Skin epidermis (tissue), 12 donors: ENCODE measurements at regions not wholly inside any gene's neighbourhood (a gene's known extent, or its start where the extent isn't known, plus 50 kb on each side); places are given as distances from the start of the nearest gene placed in this dataset.

Source experiments
- H3K27ac ChIP-seq, 21 experiments: fragments of 200-600 bp; sonication (generic) in 11 of 21; one replicate each; pipeline ENCODE4 v1.5.0; 2020; ENCODE audit warnings: mild to moderate bottlenecking in 3 of 21, inconsistent platforms in 2 of 21, moderate library complexity in 2 of 21
- H3K4me3 ChIP-seq, 7 experiments: fragments of 200-600 bp; sonication (generic) in 2 of 7; one replicate each; pipeline ENCODE4 v1.5.0; 2020; ENCODE audit warnings: inconsistent platforms in 2 of 7, mild to moderate bottlenecking in 2 of 7, moderate library complexity in 1 of 7

GRCh38 chr2:20150110-20150706 lies 74.7 kb downstream of the SDC1 start:
- Histone ChIP-seq H3K27ac (peak overlapping the region in 5 of 21 experiments; percentile 41 to 76 (median 63)), H3K4me3 (no peak overlapping the region)

GRCh38 chr2:20149703-20150030 lies 75.3 kb downstream of the SDC1 start:
- peak overlapping the region in 12 of 21 experiments; percentile 18 to 80 (median 63) for H3K27ac ChIP-seq
- no peak overlapping the region for H3K4me3 ChIP-seq

GRCh38 chr2:20148923-20149702 lies 75.8 kb downstream of the SDC1 start:
- Histone ChIP-seq H3K4me3 (no peak overlapping the region), H3K27ac (peak overlapping the region in 18 of 21 experiments; percentile 18 to 80 (median 54))

GRCh38 chr2:20148426-20148922 lies 76.5 kb downstream of the SDC1 start:
- Histone ChIP-seq H3K27ac (peak overlapping the region in 16 of 21 experiments; percentile 31 to 80 (median 54)), H3K4me3 (no peak overlapping the region)

GRCh38 chr2:20147351-20147750 lies 77.6 kb downstream of the SDC1 start:
- H3K27ac ChIP-seq, result peak overlapping the region in 1 of 21 experiments; percentile 68

GRCh38 chr2:20146401-20146800 lies 78.5 kb downstream of the SDC1 start:
- peak overlapping the region in 2 of 21 experiments; percentile 38 to 80 for H3K27ac ChIP-seq
- no peak overlapping the region for H3K4me3 ChIP-seq

More at GRCh38 chr2:20147351-20147750, 77.6 kb downstream of the SDC1 start:
- no peak overlapping the region for H3K4me3 ChIP-seq

GRCh38 chr2:20145497-20146193 lies 79.3 kb downstream of the SDC1 start:
- Histone ChIP-seq H3K4me3 (no peak overlapping the region), H3K27ac (peak overlapping the region in 11 of 21 experiments; percentile 5 to 80 (median 30))

- Histone ChIP-seq H3K4me3 (no peak overlapping the region), H3K27ac (peak overlapping the region in 7 of 21 experiments; percentile 5 to 80 (median 29))
Measured at GRCh38 chr2:20144861-20145260, 80.1 kb downstream of the SDC1 start.

GRCh38 chr2:20144196-20144595 lies 80.7 kb downstream of the SDC1 start:
- H3K4me3 ChIP-seq, result no peak overlapping the region
- peak overlapping the region in 15 of 21 experiments; percentile 1 to 80 (median 32) for H3K27ac ChIP-seq

GRCh38 chr2:20143263-20143662 lies 81.7 kb downstream of the SDC1 start:
- H3K4me3 ChIP-seq, result no peak overlapping the region
- H3K27ac ChIP-seq, result peak overlapping the region in 13 of 21 experiments; percentile 1 to 80 (median 38)

GRCh38 chr2:20141806-20142205 lies 83.1 kb downstream of the SDC1 start:
- H3K27ac ChIP-seq, result peak overlapping the region in 18 of 21 experiments; percentile 2 to 80 (median 58)
- H3K4me3 ChIP-seq, result no peak overlapping the region

GRCh38 chr2:20141056-20141762 lies 83.7 kb downstream of the SDC1 start:
- Histone ChIP-seq H3K27ac (peak overlapping the region in 14 of 21 experiments; percentile 2 to 80 (median 62)), H3K4me3 (no peak overlapping the region)

- Histone ChIP-seq H3K27ac (peak overlapping the region in 13 of 21 experiments; percentile 11 to 72 (median 31)), H3K4me3 (no peak overlapping the region)
Measured at GRCh38 chr2:20140321-20141055, 84.4 kb downstream of the SDC1 start.

- no peak overlapping the region for H3K4me3 ChIP-seq
- H3K27ac ChIP-seq, result peak overlapping the region in 13 of 21 experiments; percentile 10 to 67 (median 33)
Measured at GRCh38 chr2:20139407-20140172, 85.3 kb downstream of the SDC1 start.

- H3K4me3 ChIP-seq, result no peak overlapping the region
- peak overlapping the region in 11 of 21 experiments; percentile 10 to 67 (median 23) for H3K27ac ChIP-seq
Measured at GRCh38 chr2:20138696-20139095, 86.2 kb downstream of the SDC1 start.

- H3K27ac ChIP-seq, result peak overlapping the region in 3 of 21 experiments; percentile 49 to 62 (median 54)
- H3K4me3 ChIP-seq, result no peak overlapping the region
Measured at GRCh38 chr2:20137884-20138283, 86.5 kb upstream of the LAPTM4A start.

GRCh38 chr2:20137131-20137571 lies 85.7 kb upstream of the LAPTM4A start:
- peak overlapping the region in 12 of 21 experiments; percentile 18 to 70 (median 61) for H3K27ac ChIP-seq
- H3K4me3 ChIP-seq, result no peak overlapping the region

- no peak overlapping the region for H3K4me3 ChIP-seq
- H3K27ac ChIP-seq, result peak overlapping the region in 16 of 21 experiments; percentile 14 to 70 (median 58)
Measured at GRCh38 chr2:20136149-20136548, 84.7 kb upstream of the LAPTM4A start.
